Small intestine (tissue), 7 donors: ENCODE measurements at regions not wholly inside any gene's neighbourhood (a gene's known extent, or its start where the extent isn't known, plus 50 kb on each side); places are given as distances from the start of the nearest gene placed in this dataset.

Source experiments
- DNase-seq, 2 donors: peaks; one replicate each; pipeline versions ENCODE4 v3.0.0 to v3.0.0-alpha.2; 2013
- FAIRE-seq: peaks from 2 replicates; lab custom pipeline; 2012; peaks lifted over from hg19 to GRCh38; lab: Jason Lieb, UNC
- H3K27ac ChIP-seq, 3 donors: one replicate each; pipeline ENCODE4 v1.5.1; 2013; ENCODE audit warnings: low read length in 2 of 3, mild to moderate bottlenecking in 2 of 3, control low read depth in 1 of 3, inconsistent platforms in 1 of 3, low read depth in 1 of 3, moderate library complexity in 1 of 3
- H3K27me3 ChIP-seq, 3 donors: one replicate each; pipeline ENCODE4 v1.6.1; 2013; ENCODE audit warnings: low read length in 3 of 3, inconsistent platforms in 1 of 3; ENCODE audit not compliant: control insufficient read depth in 3 of 3, insufficient read depth in 3 of 3
- H3K36me3 ChIP-seq, 3 donors: one replicate each; pipeline ENCODE4 v1.6.1; 2013; ENCODE audit warnings: low read length in 3 of 3, inconsistent platforms in 1 of 3, low read depth in 1 of 3, mild to moderate bottlenecking in 1 of 3, moderate library complexity in 1 of 3; ENCODE audit not compliant: control insufficient read depth in 3 of 3, insufficient read depth in 2 of 3
- H3K4me1 ChIP-seq, 3 donors: one replicate each; pipeline ENCODE4 v1.6.1; 2013; ENCODE audit warnings: low read length in 2 of 3, inconsistent platforms in 1 of 3, low read depth in 1 of 3, mild to moderate bottlenecking in 1 of 3, moderate library complexity in 1 of 3; ENCODE audit not compliant: control insufficient read depth in 3 of 3, insufficient read depth in 2 of 3
- H3K4me3 ChIP-seq, 3 donors: one replicate each; pipeline ENCODE4 v1.5.1; 2013; ENCODE audit warnings: low read length in 3 of 3, control low read depth in 1 of 3, inconsistent platforms in 1 of 3, low read depth in 1 of 3, mild to moderate bottlenecking in 1 of 3, moderate library complexity in 1 of 3
- H3K9me3 ChIP-seq, 2 donors: one replicate each; pipeline ENCODE4 v1.6.1; 2013; ENCODE audit warnings: low read depth in 1 of 2, low read length in 1 of 2; ENCODE audit not compliant: control insufficient read depth in 2 of 2, insufficient read depth in 1 of 2
- WGBS, 3 donors: extraction: QIAGEN DNeasy Blood & Tissue Kit; methylation state at CpG; one replicate each; pipeline ENCODE4 v1.1.7; 2013; 5-methylcytosine and 5-hydroxymethylcytosine counted together
- donor health status: healthy with polysubstance abuse.
- donor health status: control.
- donor health status: control.
- donor health status: Bipolar disorder and iron deficiency.
- donor health status: healthy.

GRCh38 chr2:20516646-20517341 is 69.9 kb downstream of the RHOB start:
- peak overlapping the region in 1 of 3 donors; percentile 8 for H3K27ac ChIP-seq
- H3K27me3 ChIP-seq = no peaks in the 10 kb centered on the region
- no peak for FAIRE-seq
- peak in 1 of 2 donors; percentile 19 for DNase-seq
- no peak overlapping the region for H3K4me3 ChIP-seq
- H3K9me3 ChIP-seq = peaks cover 0 to 14% of the 10 kb centered on the region in 2 donors
- H3K4me1 ChIP-seq = peaks cover 0 to 6% (median 4%) of the 10 kb centered on the region in 3 donors
- 25 to 41% (median 34%) methylated on average over 10 of the region's 10 CpGs for WGBS, 3 donors
- H3K36me3 ChIP-seq = no peaks in the 10 kb centered on the region

- no peaks in the 10 kb centered on the region for H3K36me3 ChIP-seq
- no peaks in the 10 kb centered on the region for H3K27me3 ChIP-seq
- H3K4me3 ChIP-seq = no peak overlapping the region
- 95 to 100% (median 97%) methylated on average over 3 of the region's 3 CpGs for WGBS, 3 donors
- FAIRE-seq (no peak), DNase-seq (no peak)
- H3K27ac ChIP-seq = no peak overlapping the region
- H3K4me1 ChIP-seq = peaks cover 0 to 6% (median 4%) of the 10 kb centered on the region in 3 donors
- peaks cover 0 to 14% of the 10 kb centered on the region in 2 donors for H3K9me3 ChIP-seq
These were observed 72.4 kb downstream of the RHOB start for GRCh38 chr2:20519309-20519708.

GRCh38 chr2:20520128-20520527 is 73.3 kb downstream of the RHOB start:
- DNase-seq (no peak), FAIRE-seq (no peak)
- WGBS, 3 donors = 91 to 95% (median 92%) methylated on average over 10 of the region's 10 CpGs
- Histone ChIP-seq H3K36me3 (no peaks in the 10 kb centered on the region), H3K27me3 (no peaks in the 10 kb centered on the region), H3K4me3 (no peak overlapping the region), H3K9me3 (peaks cover 0 to 9% of the 10 kb centered on the region in 2 donors), H3K27ac (no peak overlapping the region), H3K4me1 (peaks cover 0 to 6% (median 4%) of the 10 kb centered on the region in 3 donors)

DNA sequence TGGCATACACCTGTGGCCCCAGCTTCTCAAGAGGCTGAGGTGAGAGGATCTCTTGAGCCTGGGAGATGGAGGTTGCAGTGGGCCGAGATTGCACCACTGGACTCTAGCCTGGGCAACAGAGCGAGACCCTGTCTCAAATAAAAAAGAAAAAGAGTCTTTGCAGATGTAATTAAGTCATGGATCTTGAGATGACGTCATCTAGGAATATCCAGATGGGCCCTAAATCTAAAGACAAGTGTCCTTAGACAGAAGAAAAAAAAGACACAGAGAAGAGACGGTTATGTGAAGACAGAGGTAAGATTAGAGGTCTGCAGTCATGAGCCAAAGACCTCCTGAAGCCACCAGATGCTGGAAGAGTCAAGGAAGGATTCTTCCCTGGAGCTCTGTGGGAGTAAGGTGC is 74.3 kb downstream of the RHOB start:
- no peak overlapping the region for H3K27ac ChIP-seq
- FAIRE-seq (no peak), DNase-seq (no peak)
- no peaks in the 10 kb centered on the region for H3K27me3 ChIP-seq
- no peak overlapping the region for H3K4me3 ChIP-seq
- H3K36me3 ChIP-seq = no peaks in the 10 kb centered on the region
- peaks cover 0 to 12% (median 4%) of the 10 kb centered on the region in 3 donors for H3K4me1 ChIP-seq
- WGBS, 3 donors = 84 to 85% (median 84%) methylated on average over 4 of the region's 4 CpGs
- peaks cover 0 to 6% of the 10 kb centered on the region in 2 donors for H3K9me3 ChIP-seq

- H3K27me3 ChIP-seq = no peaks in the 10 kb centered on the region
- WGBS, 3 donors = 76 to 83% (median 78%) methylated on average over 10 to 11 of the region's 11 CpGs
- DNase-seq = no peak
- H3K9me3 ChIP-seq = peaks cover 0 to 6% of the 10 kb centered on the region in 2 donors
- no peak for FAIRE-seq
- no peaks in the 10 kb centered on the region for H3K36me3 ChIP-seq
- no peak overlapping the region for H3K27ac ChIP-seq
- H3K4me3 ChIP-seq = no peak overlapping the region
- peaks cover 0 to 9% (median 1%) of the 10 kb centered on the region in 3 donors for H3K4me1 ChIP-seq
These were observed 74.9 kb downstream of the RHOB start for GRCh38 chr2:20521682-20522189.

DNA sequence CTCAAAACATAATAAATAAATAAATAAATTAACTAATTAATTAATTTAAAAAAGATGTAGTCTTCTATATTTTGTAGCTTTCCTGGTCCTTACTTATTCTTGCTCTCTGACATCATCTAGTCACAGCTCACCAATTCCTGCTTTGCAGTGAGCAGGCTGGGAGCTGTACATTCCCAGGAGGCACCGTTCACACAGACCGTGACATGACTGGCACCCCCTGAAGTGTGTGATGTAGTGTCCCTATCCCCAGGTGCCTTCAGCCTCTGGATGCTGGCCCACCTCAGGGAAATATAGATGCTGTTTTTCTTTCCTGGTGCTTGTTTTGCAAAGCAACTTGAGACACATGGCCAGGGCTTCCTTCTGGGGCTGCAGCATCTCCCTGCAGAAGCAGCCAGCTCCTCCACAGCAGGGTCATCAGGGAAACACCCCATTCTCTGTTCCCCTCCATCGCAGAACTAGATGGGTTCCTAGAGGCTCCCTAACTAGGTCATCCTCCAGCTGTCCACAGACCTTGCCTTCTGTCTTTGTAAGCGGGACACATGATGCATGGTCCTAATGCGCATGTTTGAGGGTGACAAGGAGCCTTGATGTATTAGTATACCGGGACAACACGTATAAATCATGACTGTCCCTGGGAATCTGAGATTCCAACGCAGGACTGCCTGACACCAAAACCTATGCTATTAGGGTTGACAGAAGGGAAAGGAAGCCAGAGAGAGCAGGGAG is 76.4 kb downstream of the RHOB start:
- no peak overlapping the region for H3K27ac ChIP-seq
- no peak overlapping the region for H3K4me3 ChIP-seq
- DNase-seq = no peak
- 87 to 92% (median 90%) methylated on average over 8 of the region's 8 CpGs for WGBS, 3 donors
- peaks cover 0 to 6% (median 0%) of the 10 kb centered on the region in 3 donors for H3K4me1 ChIP-seq
- H3K27me3 ChIP-seq = no peaks in the 10 kb centered on the region
- no peak for FAIRE-seq
- peaks cover 0 to 6% of the 10 kb centered on the region in 2 donors for H3K9me3 ChIP-seq
- no peaks in the 10 kb centered on the region for H3K36me3 ChIP-seq

GRCh38 chr2:20523799-20524187 is 76.9 kb downstream of the RHOB start:
- WGBS, 3 donors = 86 to 99% (median 96%) methylated on average over 5 of the region's 5 CpGs
- no peak overlapping the region for H3K4me3 ChIP-seq
- H3K36me3 ChIP-seq = no peaks in the 10 kb centered on the region
- no peak overlapping the region for H3K27ac ChIP-seq
- no peak for DNase-seq
- FAIRE-seq = no peak
- peaks cover 0 to 2% of the 10 kb centered on the region in 2 donors for H3K9me3 ChIP-seq
- H3K27me3 ChIP-seq = no peaks in the 10 kb centered on the region
- peaks cover 0 to 6% (median 0%) of the 10 kb centered on the region in 3 donors for H3K4me1 ChIP-seq

- WGBS, 3 donors = 59 to 83% (median 79%) methylated on average over 16 of the region's 16 CpGs
- no peaks in the 10 kb centered on the region for H3K36me3 ChIP-seq
- no peak for DNase-seq
- peaks cover 0 to 6% (median 0%) of the 10 kb centered on the region in 3 donors for H3K4me1 ChIP-seq
- no peak overlapping the region for H3K4me3 ChIP-seq
- no peaks in the 10 kb centered on the region for H3K9me3 ChIP-seq
- FAIRE-seq = no peak
- H3K27me3 ChIP-seq = no peaks in the 10 kb centered on the region
- H3K27ac ChIP-seq = peak overlapping the region in 1 of 3 donors; percentile 37
These were observed 77.7 kb downstream of the RHOB start for GRCh38 chr2:20524412-20525040.
